CD4-positive, alpha-beta T cell (primary cell): ENCODE measurements at regions not wholly inside any gene's neighbourhood (a gene's known extent, or its start where the extent isn't known, plus 50 kb on each side); places are given as distances from the start of the nearest gene placed in this dataset.

Experiments used
- ATAC-seq: fragments of 200-7000 bp; cut with Tn5 transposase; one replicate; pipeline ENCODE4 v1.10.0; 2022; ENCODE audit warnings: mild to moderate bottlenecking; ENCODE audit not compliant: poor library complexity
- CTCF ChIA-PET: fragments of 350-600 bp; sonication (Branson Sonifier 250); formaldehyde crosslinking; loops from one replicate; lab custom pipeline; 2021; ENCODE audit warnings: antibody characterized with exemption, inconsistent platforms; lab: Charles Lee
- POLR2A ChIA-PET: fragments of 350-600 bp; sonication (Branson Sonifier 250); formaldehyde crosslinking; loops from one replicate; lab custom pipeline; 2021; ENCODE audit warnings: antibody characterized with exemption, inconsistent platforms; lab: Charles Lee
- DNase-seq, 14 experiments: peaks; one replicate each; pipeline ENCODE4 v3.0.0-alpha.2; 2013 to 2020; ENCODE audit warnings: mixed read lengths in 2 of 14
- H3K27ac ChIP-seq, 2 donors: one replicate each; pipeline versions ENCODE4 v1.5.1 to v1.7.0; 2013; ENCODE audit warnings: low read length in 2 of 2, low read depth in 1 of 2, mild to moderate bottlenecking in 1 of 2
- H3K27me3 ChIP-seq, 2 experiments: 1 replicate in 1 of 2; 2 replicates in 1 of 2; pipeline versions ENCODE4 v1.6.1 to v1.7.0; 2013; ENCODE audit warnings: low read length in 2 of 2, control low read depth in 1 of 2, mild to moderate bottlenecking in 1 of 2, moderate library complexity in 1 of 2; ENCODE audit not compliant: insufficient read depth in 2 of 2, control insufficient read depth in 1 of 2
- H3K36me3 ChIP-seq: one replicate; pipeline ENCODE4 v1.6.1; 2013; ENCODE audit warnings: low read length, control low read depth; ENCODE audit not compliant: insufficient read depth
- H3K4me1 ChIP-seq: one replicate; pipeline ENCODE4 v1.6.1; 2013; ENCODE audit warnings: low read length, control low read depth; ENCODE audit not compliant: insufficient read depth
- H3K4me3 ChIP-seq: one replicate; pipeline ENCODE4 v1.5.1; 2013; ENCODE audit warnings: mild to moderate bottlenecking, low read length, moderate library complexity
- H3K9me3 ChIP-seq, 2 experiments: 1 replicate in 1 of 2; 2 replicates in 1 of 2; pipeline versions ENCODE4 v1.6.1 to v1.7.0; 2013; ENCODE audit warnings: low read length in 2 of 2, mild to moderate bottlenecking in 2 of 2, control low read depth in 1 of 2, moderate library complexity in 1 of 2; ENCODE audit not compliant: control insufficient read depth in 1 of 2, insufficient read depth in 1 of 2
- H3K27ac Mint-ChIP-seq: one replicate; pipeline ENCODE4 v1.8.0; 2020; ENCODE audit warnings: mixed read lengths
- H3K27me3 Mint-ChIP-seq: one replicate; pipeline ENCODE4 v1.8.0; 2021; ENCODE audit warnings: mixed read lengths
- H3K36me3 Mint-ChIP-seq: one replicate; pipeline ENCODE4 v1.8.0; 2021; ENCODE audit warnings: low read depth, mixed read lengths
- H3K4me1 Mint-ChIP-seq: one replicate; pipeline ENCODE4 v1.8.0; 2021; ENCODE audit warnings: low read depth, mixed read lengths
- H3K4me3 Mint-ChIP-seq: one replicate; pipeline ENCODE4 v1.8.0; 2020; ENCODE audit warnings: mild to moderate bottlenecking, mixed read lengths
- H3K9me3 Mint-ChIP-seq: one replicate; pipeline ENCODE4 v1.8.0; 2020; ENCODE audit warnings: mixed read lengths
- CTCF ChIP-seq: fragments of 200-600 bp; IDR thresholded peaks from one replicate; pipeline ENCODE4 v1.8.0; 2022; ENCODE audit warnings: antibody characterized with exemption, mild to moderate bottlenecking
- intact Hi-C, 2 experiments: fragments of 100-400 bp; cut with DNase I in 1 of 2; cut with micrococcal nuclease in 1 of 2; formaldehyde crosslinking; loops; one replicate each; pipeline versions ENCODE4 v1.15.1 to v1.9.0; 2023 to 2025; cut with DNase I, micrococcal nuclease

- Histone ChIP-seq H3K27me3 (no peaks in the 10 kb centered on the region), H3K27ac (no peak overlapping the region), H3K4me3 (no peak overlapping the region), H3K36me3 (no peaks in the 10 kb centered on the region), H3K9me3 (peaks cover 6 to 7% of the 10 kb centered on the region in 2 experiments), H3K4me1 (no peaks in the 10 kb centered on the region)
- H3K36me3 Mint-ChIP-seq = peaks cover 19% of the 10 kb centered on the region
- H3K9me3 Mint-ChIP-seq = peaks cover 8% of the 10 kb centered on the region
- ChIA-PET CTCF (no interaction called here), POLR2A (no interaction called here)
- no peak for TF ChIP-seq CTCF
- intact Hi-C loops = no loop called here
- no peak for DNase-seq
- no peaks in the 10 kb centered on the region for H3K27me3 Mint-ChIP-seq
- no peaks in the 10 kb centered on the region for H3K4me1 Mint-ChIP-seq
- H3K27ac Mint-ChIP-seq = no peak overlapping the region
- H3K4me3 Mint-ChIP-seq = no peak overlapping the region
- ATAC-seq = no peak
These were observed 199.2 kb upstream of the BMPER start for GRCh38 chr7:33706186-33706585.

GRCh38 chr7:33706771-33707200, 198.6 kb upstream of the BMPER start:
- ATAC-seq (no peak), DNase-seq (no peak)
- Mint-ChIP-seq H3K27ac (no peak overlapping the region), H3K9me3 (peaks cover 7% of the 10 kb centered on the region), H3K4me3 (no peak overlapping the region), H3K4me1 (no peaks in the 10 kb centered on the region), H3K27me3 (no peaks in the 10 kb centered on the region), H3K36me3 (peaks cover 13% of the 10 kb centered on the region)
- H3K36me3 ChIP-seq = no peaks in the 10 kb centered on the region
- TF ChIP-seq CTCF = no peak
- H3K27ac ChIP-seq = no peak overlapping the region
- intact Hi-C loops = no loop called here
- ChIA-PET POLR2A (no interaction called here), CTCF (no interaction called here)
- H3K27me3 ChIP-seq = no peaks in the 10 kb centered on the region
- H3K9me3 ChIP-seq = peaks cover under 1 to 6% of the 10 kb centered on the region in 2 experiments
- no peaks in the 10 kb centered on the region for H3K4me1 ChIP-seq
- no peak overlapping the region for H3K4me3 ChIP-seq

GRCh38 chr7:33707427-33707826, 197.9 kb upstream of the BMPER start:
- H3K4me3 Mint-ChIP-seq = no peak overlapping the region
- TF ChIP-seq CTCF = no peak
- Histone ChIP-seq H3K4me1 (no peaks in the 10 kb centered on the region), H3K36me3 (no peaks in the 10 kb centered on the region), H3K4me3 (no peak overlapping the region), H3K9me3 (peaks cover 0 to 4% of the 10 kb centered on the region in 2 experiments), H3K27me3 (no peaks in the 10 kb centered on the region), H3K27ac (no peak overlapping the region)
- no peaks in the 10 kb centered on the region for H3K27me3 Mint-ChIP-seq
- ChIA-PET CTCF (no interaction called here), POLR2A (no interaction called here)
- no peak overlapping the region for H3K27ac Mint-ChIP-seq
- intact Hi-C loops = no loop called here
- DNase-seq = peak in 1 of 14 experiments; percentile 59
- no peaks in the 10 kb centered on the region for H3K4me1 Mint-ChIP-seq
- peaks cover 6% of the 10 kb centered on the region for H3K36me3 Mint-ChIP-seq
- H3K9me3 Mint-ChIP-seq = peaks cover under 1% of the 10 kb centered on the region
- ATAC-seq = no peak
